Stimulated activated naive CD8-positive, alpha-beta T cell treated with anti-CD3 and anti-CD28 coated beads, Interleukin-15, Interleukin-2, amounts not matched to agents 100 U/mL and 50 U/mL, for 24 hours (primary cell): ENCODE measurements at regions not wholly inside any gene's neighbourhood (a gene's known extent, or its start where the extent isn't known, plus 50 kb on each side); places are given as distances from the start of the nearest gene placed in this dataset.
"Not testable (repeated sequence)": the region's sequence is repeated elsewhere in the genome, so short reads cannot be mapped to it uniquely, and the experiment has no call there.

Experiments
- ATAC-seq: fragments of 150-1000 bp; cut with Tn5 transposase; one replicate; pipeline ENCODE4 v1.10.0; 2021
- DNase-seq: peaks from one replicate; pipeline ENCODE4 v3.0.0; 2021

DNA sequence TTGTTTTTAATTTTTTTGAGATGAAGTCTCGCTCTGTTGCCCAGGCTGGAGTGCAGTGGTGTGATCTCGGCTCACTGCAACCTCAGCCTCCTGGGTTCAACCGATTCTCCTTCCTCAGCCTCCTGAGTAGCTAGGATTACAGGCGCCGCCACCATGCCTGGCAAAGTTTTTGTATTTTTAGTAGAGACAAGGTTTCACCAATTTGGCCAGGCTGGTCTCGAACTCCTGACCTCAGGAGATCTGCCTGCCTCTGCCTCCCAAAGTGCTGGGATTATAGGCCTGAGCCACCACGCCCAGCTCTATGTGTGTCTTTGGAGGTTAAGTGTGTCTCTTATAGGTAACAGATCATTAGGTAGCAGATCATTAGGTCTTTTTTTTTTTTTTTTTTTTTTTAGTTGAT, 223.9 kb upstream of the ZNF217 start:
- not testable (repeated sequence) for ATAC-seq, DNase-seq

DNA sequence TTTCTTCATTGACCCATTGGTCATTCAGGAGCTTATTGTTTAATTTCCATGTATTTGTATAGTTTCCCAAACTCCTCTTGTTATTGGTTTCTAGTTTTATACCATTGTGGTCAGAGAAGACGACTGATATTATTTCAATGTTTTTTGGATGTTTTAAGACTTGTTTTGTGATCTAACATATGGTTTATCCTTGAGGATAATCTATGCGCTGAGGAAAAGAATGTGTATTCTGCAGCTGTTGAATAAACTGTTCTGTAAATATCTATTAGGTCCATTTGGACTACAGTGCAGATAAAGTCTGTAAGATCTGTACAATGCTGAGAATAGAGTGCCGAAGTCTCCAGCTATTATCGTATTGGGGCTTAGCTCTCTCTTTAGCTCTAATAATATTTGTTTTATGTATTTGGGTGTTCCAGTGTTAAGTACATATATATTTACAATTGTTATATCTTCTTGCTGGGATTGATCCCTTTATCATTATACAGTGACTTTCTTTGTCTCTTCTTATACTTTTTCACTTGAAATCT, 223.3 kb upstream of the ZNF217 start:
- DNase-seq (no peak), ATAC-seq (no peak)

DNA sequence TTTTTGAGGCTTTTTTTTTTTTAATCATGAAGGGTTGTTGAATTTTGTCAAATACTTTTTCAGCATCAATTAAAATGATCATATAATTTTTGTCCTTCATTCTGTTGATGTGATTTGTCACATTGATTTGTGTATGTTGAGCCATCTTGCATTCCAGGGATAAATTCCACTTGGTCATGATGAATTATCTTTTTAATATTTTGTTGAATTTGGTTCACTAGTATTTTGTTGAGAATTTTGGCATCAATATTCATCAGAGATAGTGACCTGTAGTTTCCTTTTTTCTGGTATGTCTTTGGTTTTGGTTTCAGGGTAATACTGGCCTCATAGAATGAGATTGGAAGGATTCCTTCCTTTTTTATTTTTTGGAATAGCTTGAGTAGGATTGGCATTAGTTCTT, 221.9 kb upstream of the ZNF217 start:
- DNase-seq (no peak), ATAC-seq (no peak)

DNA sequence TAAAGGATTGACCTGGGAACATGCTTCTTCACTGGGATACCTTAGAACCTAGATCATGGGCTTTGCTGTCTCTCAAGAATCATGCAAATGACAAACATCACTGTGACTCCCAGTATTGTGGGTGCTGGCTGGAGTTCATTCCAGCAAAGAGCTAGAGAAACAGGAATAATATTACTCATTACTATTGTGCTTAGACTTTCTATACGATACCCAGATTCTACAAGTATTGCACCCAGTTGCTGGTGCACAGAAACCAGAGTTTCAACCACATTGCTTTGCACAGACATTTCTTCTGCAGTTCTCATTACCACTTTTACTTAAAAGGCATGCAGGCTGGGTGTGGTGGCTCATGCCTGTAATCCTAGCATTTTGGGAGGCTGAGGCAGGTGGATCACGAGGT, 220.4 kb upstream of the ZNF217 start:
- DNase-seq = no peak
- ATAC-seq = no peak

DNA sequence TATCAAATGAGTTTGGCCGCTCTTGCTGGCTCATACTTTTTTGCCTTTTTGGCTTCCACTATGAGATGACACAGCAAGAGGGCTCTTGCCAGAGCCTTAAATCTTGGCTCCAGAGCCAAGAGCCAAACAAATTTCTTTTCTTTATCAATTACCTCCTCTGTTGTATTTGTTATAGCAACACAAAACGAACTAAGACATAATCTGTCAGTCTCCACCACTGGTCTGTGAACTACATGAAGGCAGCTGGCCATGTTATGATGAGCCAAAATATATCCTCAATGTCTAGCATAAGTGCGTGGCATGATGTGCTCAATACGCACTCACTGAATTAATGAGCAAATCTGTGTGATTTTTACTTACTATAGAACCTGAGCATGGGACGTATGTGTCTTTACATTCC, 220.0 kb upstream of the ZNF217 start:
- ATAC-seq (no peak), DNase-seq (no peak)

DNA sequence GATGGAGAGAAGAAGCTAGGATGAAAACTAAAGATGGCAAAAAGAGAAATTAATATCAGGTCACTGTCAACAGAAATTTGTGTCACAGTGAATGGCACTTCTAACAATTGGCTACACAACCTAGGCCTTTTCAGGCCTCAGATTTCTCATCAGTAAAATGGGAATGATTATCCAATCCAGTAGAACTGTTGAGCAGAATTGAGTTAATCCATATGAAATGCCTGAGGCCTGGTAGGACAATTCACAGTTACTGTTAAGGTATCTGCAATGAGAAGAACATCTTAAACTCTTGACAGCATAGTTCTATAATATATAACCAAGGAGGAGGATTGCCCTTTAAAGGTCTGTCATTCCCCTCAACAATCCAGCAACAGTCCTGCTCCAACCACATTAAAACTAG, 217.9 kb upstream of the ZNF217 start:
- ATAC-seq (no peak), DNase-seq (no peak)

DNA sequence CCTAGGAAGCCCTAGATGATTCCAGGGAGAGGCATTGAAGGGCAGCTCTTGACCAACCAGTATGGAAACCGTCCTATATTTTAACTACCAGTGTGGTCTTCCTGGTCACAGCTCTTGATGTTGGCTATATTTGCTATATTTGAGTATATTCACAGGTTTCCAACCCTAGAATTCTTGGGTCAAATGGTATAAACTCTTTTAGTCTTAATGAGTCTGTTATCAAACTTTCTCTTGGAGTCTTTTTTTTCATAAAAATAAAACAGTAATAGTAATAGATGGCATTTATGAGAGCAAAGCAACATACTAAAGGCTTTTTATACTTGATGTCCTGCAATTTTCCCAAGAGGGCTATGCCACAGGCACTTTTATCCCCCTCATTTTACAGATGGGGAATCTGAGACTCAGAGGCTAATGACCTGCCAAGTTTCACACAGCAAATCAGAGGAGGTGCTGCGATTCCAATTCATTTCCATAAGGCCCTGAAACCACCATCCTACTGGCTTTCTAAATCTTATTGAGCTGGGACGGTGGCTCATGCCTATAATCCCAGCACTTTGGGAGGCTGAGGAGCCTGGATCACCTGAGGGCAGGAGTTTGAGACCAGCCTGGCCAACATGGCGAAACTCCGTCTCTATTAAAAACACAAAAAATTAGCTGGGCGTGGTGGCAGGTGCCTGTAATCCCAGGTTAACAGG, 217.2 kb upstream of the ZNF217 start:
- no peak for DNase-seq
- ATAC-seq = no peak

DNA sequence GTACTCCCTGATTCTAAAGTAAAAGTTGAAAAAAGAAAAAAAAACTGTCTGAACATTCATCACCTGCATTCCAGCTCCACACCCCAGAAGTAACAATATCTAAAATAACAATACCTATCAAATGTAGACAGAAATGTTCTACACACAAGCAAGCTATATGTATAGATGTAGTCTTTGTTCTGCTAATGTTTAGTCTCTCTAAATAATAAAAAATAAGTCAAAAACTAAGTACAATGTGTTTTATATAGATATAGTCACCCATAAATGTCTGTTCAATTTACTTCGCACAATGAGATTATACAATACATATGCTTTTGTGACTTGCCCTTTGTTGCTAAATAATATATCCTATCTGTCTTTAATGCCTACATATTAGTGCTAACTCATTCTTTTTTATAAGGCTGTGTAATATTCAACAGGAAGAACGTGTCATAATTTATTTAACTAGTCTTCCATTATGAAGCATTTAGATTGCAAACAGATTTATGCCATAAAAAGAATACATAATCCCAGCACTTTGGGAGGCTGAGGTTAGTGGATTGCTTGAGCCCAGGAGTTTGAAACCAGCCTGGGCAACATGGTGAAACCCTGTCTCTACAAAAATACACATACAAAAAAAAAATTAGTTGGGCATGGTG, 216.2 kb upstream of the ZNF217 start:
- DNase-seq (no peak), ATAC-seq (no peak)

DNA sequence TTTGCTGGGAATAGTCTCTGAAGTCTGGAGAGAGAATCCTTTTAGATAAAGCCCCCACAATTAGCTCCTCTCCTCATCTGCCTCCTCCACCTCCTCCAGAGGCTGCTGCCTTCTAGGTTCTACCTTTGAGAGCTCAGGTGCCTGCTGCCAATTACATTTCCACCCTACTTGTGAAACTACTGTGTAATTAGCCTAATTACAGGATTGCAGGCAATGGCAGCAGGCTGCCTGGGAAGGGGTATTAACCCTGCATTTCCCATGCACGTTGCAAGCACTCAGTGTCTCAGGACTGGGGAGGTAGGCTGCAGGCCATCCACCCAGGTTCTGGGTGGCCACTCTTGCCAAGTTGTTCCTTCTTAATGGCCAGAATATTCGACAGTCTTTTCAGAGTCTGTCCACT, 215.6 kb upstream of the ZNF217 start:
- DNase-seq (no peak), ATAC-seq (no peak)

DNA sequence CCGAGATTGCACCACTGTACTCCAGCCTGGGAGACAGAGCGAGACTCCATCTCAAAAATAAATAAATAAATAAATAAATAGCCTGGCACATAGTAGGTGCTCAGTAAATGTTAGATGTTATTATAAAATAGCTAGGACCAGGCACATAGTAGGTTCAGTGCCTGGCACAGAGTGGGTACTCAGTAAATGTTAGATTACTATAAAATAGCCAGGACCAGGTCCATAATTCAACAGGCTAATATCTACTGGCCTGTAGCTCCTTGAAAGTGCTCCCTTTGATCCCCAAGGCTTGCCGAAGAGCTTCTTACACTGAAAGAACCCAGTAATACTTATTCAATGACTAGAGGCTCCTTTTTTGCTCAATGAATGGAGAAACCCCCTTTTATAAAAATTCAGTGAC, 215.1 kb upstream of the ZNF217 start:
- DNase-seq (no peak), ATAC-seq (no peak)

DNA sequence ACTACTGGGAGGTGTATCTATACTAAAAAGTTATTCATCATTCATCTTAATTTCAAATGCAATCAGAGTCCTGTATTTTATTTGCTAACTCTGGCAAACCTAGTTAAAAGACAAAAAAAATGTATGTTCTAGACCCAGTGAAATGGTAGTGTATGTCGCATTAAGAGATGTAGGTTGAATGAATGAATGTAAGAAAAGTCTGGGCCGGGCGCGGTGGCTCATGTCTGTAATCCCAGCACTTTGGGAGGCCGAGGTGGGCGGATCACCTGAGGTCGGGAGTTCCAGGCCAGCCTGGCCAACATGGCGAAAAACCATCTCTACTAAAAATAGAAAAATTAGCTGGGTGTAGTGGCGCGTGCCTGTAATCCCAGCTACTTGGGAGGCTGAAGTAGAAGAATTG, 214.7 kb upstream of the ZNF217 start:
- DNase-seq, ATAC-seq: not testable (repeated sequence)

DNA sequence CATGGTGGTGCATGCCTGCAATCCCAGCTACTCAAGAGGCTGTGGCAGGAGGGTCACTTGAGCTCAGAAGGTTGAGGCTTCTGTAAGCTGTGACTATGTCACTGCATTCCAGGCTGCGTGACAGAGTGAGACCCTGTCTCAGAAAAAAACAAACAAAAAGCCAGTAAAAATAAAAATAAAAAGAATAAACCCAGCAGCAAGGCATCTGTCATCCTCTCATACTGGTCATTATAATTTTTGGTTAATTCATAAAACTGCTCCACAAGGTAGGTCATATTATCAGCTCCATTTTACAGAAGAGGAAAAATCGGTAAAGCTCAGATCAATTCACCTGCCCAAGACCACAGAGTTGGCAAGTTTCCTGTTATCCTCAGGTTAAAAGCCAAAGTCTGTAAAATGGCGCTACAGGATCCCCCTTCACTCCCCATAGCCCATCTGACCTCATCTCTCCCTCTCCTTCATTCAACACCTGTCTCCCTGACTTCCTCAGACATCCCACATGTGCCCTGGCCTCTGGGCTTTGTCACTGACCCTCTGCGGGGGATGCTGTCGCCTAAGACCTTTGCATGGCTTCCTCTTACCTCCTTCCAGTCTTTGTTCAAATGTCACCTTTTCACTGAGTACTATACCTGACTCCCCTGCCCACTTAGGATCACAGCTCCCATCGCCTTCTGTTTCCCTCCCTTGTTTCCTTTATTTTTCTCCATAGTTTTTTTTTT, 213.2 kb upstream of the ZNF217 start:
- no peak for ATAC-seq
- no peak for DNase-seq

DNA sequence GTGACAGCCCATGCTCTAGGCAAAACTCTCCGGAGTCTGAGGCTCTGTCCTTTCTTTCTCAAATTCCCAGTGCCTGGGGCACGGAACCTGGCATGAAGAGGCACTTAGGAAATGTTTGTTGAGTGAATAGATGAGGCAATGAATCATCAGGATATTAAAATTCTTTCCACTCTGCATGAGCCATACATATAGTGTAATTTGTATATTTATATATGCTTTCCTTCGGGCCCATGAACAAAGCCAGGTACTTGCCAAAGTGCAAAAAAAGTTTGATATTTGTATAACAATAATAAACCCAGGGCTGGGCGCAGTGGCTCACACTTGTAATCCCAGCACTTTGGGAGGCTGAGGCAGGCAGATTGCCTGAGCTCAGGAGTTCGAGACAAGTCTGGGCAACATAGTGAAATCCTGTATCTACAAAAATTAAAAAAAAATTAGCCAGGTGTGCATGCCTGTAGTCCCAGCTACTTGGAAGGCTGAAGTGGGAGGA, 212.3 kb upstream of the ZNF217 start:
- ATAC-seq (no peak), DNase-seq (no peak)

DNA sequence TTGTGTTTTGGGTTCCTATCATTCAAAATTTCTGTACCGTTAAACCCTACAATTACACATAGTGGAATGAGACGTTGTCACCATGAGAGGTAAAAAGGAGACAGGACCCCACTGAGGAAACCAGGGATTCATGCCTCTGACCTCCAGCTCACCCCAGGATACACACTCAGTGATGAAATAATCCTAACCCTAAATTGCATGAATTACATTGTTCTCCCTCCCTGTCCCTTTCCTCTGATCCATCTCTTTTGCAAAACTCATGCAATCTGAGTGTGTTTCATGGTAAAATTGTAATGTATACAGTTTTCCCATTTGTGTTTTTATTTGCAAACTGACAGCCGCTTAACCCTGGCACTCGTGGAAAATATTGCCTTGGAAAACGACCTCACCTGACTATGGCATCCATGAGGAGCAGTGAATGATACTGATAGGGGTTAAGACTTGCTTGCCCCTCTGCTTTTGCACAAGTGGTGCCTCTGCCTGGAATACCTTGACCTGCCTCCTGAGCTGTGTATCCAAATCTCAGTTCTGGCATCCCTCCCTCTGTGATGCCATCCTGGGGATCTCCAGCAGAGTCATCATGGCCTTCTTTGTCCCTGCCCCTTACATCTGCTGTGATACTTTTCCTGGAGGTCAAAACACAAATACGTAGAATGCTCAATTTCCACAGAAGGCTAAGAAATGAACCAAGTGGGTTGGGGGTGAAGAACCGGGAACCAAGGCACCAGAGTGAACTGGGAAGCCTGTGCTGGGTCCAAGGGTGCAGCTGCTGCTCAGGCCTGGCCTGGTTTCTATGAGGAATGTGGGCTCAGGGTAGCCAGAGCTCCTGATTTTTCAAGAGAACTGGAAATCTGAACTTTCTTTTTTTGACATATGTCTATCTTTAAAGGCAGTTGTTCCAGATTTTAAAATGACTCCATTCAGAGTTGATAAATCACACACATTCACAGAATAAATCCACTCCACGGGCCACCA, 211.6 kb upstream of the ZNF217 start:
- no peak for ATAC-seq
- DNase-seq = no peak

DNA sequence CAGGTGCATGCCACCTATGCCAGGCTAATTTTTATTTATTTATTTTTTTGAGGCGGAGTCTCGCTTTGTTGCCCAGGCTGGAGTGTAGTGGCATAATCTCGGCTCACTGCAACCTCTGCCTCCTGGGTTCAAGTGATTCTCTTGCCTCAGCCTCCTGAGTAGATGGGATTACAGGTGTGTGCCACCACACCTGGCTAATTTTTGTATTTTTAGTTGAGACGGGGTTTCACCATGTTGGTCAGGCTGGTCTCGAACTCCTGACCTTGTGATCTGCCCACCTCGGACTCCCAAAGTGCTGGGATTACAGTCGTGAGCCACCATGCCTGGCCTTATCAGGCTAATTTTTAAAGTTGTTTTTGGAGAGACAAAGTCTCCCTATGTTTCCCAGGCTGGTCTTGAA, 210.7 kb upstream of the ZNF217 start:
- DNase-seq, ATAC-seq: not testable (repeated sequence)

DNA sequence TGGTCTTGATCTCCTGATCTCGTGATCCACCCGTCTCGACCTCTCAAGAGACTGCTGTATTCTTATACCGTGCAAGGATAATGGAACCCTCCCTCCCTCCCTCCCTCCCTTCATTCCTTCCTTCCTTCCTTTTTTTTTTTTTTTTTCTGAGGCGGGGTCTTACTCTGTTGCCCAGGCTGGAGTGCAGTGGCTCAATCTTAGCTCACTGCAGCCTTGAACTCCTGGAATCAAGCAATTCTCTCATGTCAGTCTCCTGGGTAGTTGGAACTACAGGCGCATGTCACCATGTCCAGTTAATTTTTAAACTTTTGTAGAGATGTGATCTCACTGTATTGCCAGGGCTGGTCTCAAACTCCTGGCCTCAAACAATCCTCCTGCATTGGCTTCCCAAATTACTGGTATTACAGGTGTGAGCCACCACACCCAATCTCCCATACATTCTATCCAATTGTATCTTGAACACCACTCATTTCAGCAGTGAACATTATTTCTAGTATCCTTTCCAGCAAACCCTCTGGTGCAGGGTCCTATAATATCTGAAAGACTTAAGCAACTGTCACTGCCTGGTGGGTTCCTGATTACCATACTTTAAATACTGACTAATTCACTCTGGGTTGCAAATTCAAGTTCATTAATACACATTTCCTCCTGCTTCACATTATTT, 210.0 kb upstream of the ZNF217 start:
- ATAC-seq = no peak
- DNase-seq = no peak

DNA sequence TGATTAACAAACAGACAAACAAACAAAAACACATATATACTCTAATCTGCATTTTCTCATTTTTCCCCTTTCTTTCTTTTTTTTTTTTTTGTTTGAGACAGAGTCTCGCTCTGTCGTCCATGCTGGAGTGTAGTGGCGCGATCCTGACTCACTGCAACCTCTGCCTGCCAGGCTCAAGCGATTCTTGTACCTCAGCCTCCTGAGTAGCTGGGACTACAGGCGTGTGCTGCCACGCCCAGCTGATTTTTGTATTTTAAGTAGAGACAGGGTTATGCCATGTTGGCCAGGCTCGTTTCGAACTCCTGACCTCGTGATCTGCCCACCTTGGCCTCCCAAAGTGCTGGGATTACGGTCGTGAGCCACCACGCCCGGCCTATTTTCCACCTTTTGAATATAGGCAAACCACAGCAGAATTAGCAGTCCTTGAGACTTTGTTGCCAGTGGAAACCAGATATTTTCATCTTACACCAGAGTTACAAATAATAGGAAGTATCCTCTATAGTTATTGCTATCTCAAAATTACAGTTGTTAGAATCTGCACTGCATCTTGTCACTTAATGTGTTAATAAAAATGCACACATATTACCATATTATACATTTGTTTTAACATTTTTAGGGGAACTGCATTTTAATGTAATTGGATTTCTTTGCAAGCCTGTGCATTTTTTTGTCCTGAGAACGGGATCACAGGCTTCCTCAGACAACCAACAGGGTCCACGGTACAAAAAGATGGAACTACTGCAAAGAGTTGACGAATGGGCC, 208.2 kb upstream of the ZNF217 start:
- ATAC-seq (no peak), DNase-seq (no peak)

DNA sequence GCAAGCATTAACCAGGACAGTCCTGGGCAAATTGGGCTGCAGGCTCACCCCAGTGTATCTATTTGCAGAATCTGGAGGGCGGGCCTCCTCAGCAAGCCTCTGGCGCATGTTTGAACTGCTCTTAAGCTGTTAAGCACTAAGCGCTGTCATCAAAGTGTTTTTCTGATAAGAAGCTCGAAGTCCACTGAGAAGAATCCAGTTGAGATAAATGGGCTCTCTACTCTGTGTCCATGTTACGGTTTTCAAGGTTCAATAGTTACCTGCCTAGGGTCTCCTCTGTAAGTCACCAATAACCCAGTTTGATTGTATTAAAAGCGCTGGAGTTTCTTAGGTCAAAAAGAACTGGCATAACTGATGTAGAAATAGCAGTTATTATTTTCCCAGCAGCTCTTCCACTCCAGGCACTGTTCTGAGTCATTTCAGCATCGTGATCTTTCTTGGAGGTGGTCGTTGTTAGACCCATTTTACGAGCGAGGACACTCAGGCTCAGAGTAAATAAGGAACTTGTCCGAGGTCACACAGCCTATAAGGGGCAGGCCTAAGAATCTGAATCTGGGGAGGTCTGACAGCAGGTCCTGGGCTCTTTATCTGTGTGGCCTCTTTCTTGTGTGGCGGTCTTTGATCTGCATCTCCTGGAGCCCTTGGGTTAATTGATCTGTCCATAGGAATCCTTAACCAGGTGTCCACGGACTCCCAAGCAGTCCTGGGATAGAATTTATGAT, 207.4 kb upstream of the ZNF217 start:
- ATAC-seq (no peak), DNase-seq (no peak)

DNA sequence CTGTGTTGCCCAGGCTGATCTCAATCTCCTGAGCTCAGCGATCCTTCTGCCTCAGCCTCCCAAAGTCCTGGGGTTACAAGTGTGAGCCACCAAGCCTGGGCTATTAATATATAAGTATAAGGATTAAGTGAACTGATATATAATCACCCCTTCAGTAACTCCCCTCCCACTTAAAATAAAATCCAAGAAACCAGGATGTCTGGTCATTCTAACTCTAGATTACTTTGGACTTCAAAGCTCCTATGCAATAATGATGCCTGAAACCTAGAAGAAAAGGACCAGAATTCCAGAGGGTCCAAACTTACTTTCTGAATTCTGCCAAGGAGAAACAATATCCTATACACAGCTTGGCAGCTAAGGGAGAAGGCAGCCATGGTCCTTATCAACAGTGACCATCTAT, 206.8 kb upstream of the ZNF217 start:
- DNase-seq = no peak
- no peak for ATAC-seq

DNA sequence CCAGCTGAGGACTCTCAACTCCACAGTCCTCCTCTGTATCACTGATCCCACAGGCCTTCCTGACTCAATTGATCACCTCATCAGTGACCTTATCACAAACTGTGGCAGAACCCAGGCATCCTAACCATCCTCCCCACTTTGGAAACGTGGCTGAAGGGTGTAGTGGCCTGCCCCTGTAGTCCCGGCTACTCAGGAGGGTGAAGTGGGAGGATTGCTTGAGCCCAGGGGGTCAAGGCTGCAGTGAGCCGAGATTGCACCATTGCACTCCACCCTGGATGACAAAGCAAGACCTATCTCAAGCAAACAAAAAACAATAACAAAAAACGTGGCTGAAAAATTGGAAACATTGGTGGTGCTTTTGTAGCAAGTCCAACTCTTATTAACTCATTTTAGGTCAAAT, 203.4 kb upstream of the ZNF217 start:
- no peak for ATAC-seq
- DNase-seq = no peak
